Fibroblast of pulmonary artery (primary cell): ENCODE measurements at regions not wholly inside any gene's neighbourhood (a gene's known extent, or its start where the extent isn't known, plus 50 kb on each side); places are given as distances from the start of the nearest gene placed in this dataset.

Experiments
- DNase-seq: peaks from one replicate; pipeline ENCODE4 v3.0.0-alpha.2; 2010; ENCODE audit warnings: low read depth
- H3K4me3 ChIP-seq: replicated peaks from 2 replicates; pipeline ENCODE4 v1.5.1; 2011; ENCODE audit warnings: low read depth, mild to moderate bottlenecking, control low read depth, low read length, moderate library complexity
- CTCF ChIP-seq: IDR thresholded peaks from 2 replicates; pipeline ENCODE4 v1.5.1; 2011; ENCODE audit warnings: mild to moderate bottlenecking, control low read depth, low read length, inconsistent platforms; ENCODE audit errors: missing control alignments

- no peak for TF ChIP-seq CTCF
- H3K4me3 ChIP-seq: no peak overlapping the region
- DNase-seq: no peak
Measured at GRCh38 chr10:69745698-69746097, 56.0 kb upstream of the COL13A1 start.

- H3K4me3 ChIP-seq: no peak overlapping the region
- DNase-seq: no peak
- TF ChIP-seq CTCF: no peak
Measured at GRCh38 chr10:69747179-69747578, 54.5 kb upstream of the COL13A1 start.

GRCh38 chr10:69748621-69749020 lies 53.1 kb upstream of the COL13A1 start:
- H3K4me3 ChIP-seq: no peak overlapping the region
- TF ChIP-seq CTCF: no peak
- no peak for DNase-seq

- no peak for DNase-seq
- no peak overlapping the region for H3K4me3 ChIP-seq
- no peak for TF ChIP-seq CTCF
Measured at GRCh38 chr10:69749178-69750010, 52.3 kb upstream of the COL13A1 start.

- DNase-seq: no peak
Measured at GRCh38 chr10:69750011-69750373, 51.7 kb upstream of the COL13A1 start.

GRCh38 chr10:69750725-69751124 lies 51.0 kb upstream of the COL13A1 start:
- no peak for DNase-seq
- TF ChIP-seq CTCF: no peak
- no peak overlapping the region for H3K4me3 ChIP-seq

More at GRCh38 chr10:69750011-69750373, 51.7 kb upstream of the COL13A1 start:
- no peak overlapping the region for H3K4me3 ChIP-seq
- TF ChIP-seq CTCF: no peak

- TF ChIP-seq CTCF: no peak
- H3K4me3 ChIP-seq: no peak overlapping the region
- DNase-seq: no peak
Measured at GRCh38 chr10:69751214-69751613, 50.5 kb upstream of the COL13A1 start.
